SHP77 (cell line): ENCODE measurements at regions not wholly inside any gene's neighbourhood (a gene's known extent, or its start where the extent isn't known, plus 50 kb on each side); places are given as distances from the start of the nearest gene placed in this dataset.

ENCODE experiments used
- DNase-seq, 2 experiments: peaks; one replicate each; lab custom pipeline; 2025; lab: John Stamatoyannopoulos, UW

GRCh38 chr14:95410838-95411237, 91.1 kb upstream of the CLMN start:
- no peak for DNase-seq

GRCh38 chr14:95409477-95410272, 90.0 kb upstream of the CLMN start:
- DNase-seq, result no peak

GRCh38 chr14:95408731-95409476, 89.2 kb upstream of the CLMN start:
- no peak for DNase-seq

GRCh38 chr14:95407354-95407753, 87.6 kb upstream of the CLMN start:
- DNase-seq, result no peak

GRCh38 chr14:95406756-95407277, 87.1 kb upstream of the CLMN start:
- no peak for DNase-seq

- DNase-seq, result no peak
These were observed 84.9 kb upstream of the CLMN start for GRCh38 chr14:95404583-95404982.

- DNase-seq, result no peak
These were observed 82.9 kb upstream of the CLMN start for GRCh38 chr14:95402578-95402977.

- DNase-seq, result no peak
These were observed 82.5 kb upstream of the CLMN start for GRCh38 chr14:95402176-95402575.

GRCh38 chr14:95398630-95399547, 79.2 kb upstream of the CLMN start:
- DNase-seq, result no peak

GRCh38 chr14:95397325-95397724, 77.6 kb upstream of the CLMN start:
- DNase-seq, result no peak

GRCh38 chr14:95396221-95396620, 76.5 kb upstream of the CLMN start:
- no peak for DNase-seq

GRCh38 chr14:95395098-95395737, 75.5 kb upstream of the CLMN start:
- no peak for DNase-seq

GRCh38 chr14:95394297-95395097, 74.8 kb upstream of the CLMN start:
- no peak for DNase-seq

- no peak for DNase-seq
These were observed 73.1 kb upstream of the CLMN start for GRCh38 chr14:95392841-95393240.

- no peak for DNase-seq
These were observed 71.6 kb upstream of the CLMN start for GRCh38 chr14:95391331-95391730.

- DNase-seq, result no peak
These were observed 69.8 kb upstream of the CLMN start for GRCh38 chr14:95389471-95390011.

- DNase-seq, result no peak
These were observed 69.0 kb upstream of the CLMN start for GRCh38 chr14:95388699-95389098.

- DNase-seq, result no peak
These were observed 68.2 kb upstream of the CLMN start for GRCh38 chr14:95387826-95388445.

GRCh38 chr14:95386536-95387095, 66.9 kb upstream of the CLMN start:
- DNase-seq, result no peak

GRCh38 chr14:95385701-95386100, 66.0 kb upstream of the CLMN start:
- DNase-seq, result no peak
